CD14-positive monocyte (primary cell): ENCODE measurements at regions not wholly inside any gene's neighbourhood (a gene's known extent, or its start where the extent isn't known, plus 50 kb on each side); places are given as distances from the start of the nearest gene placed in this dataset.

Experiments
- DNase-seq, 3 donors: peaks; one replicate each; pipeline ENCODE4 v3.0.0-alpha.2; 2011 to 2022
- H2AFZ ChIP-seq: 2 replicates; pipeline ENCODE4 v1.6.0; 2012; ENCODE audit warnings: mild to moderate bottlenecking, low read depth, low read length, inconsistent platforms; ENCODE audit not compliant: insufficient read depth, poor library complexity, severe bottlenecking
- H3K27ac ChIP-seq, 2 donors: 1 replicate in 1 of 2; 2 replicates in 1 of 2; pipeline ENCODE4 v1.5.1; 2012 to 2013; ENCODE audit warnings: low read length in 2 of 2, control low read depth in 1 of 2, inconsistent platforms in 1 of 2, low read depth in 1 of 2, mild to moderate bottlenecking in 1 of 2
- H3K27me3 ChIP-seq, 2 donors: one replicate each; pipeline versions ENCODE4 v1.6.0 to v1.6.1; 2011 to 2013; ENCODE audit warnings: low read length in 2 of 2; ENCODE audit not compliant: control insufficient read depth in 2 of 2, insufficient read depth in 2 of 2
- H3K36me3 ChIP-seq, 2 donors: replicated peaks in 1 of 2; 1 replicate in 1 of 2; 2 replicates in 1 of 2; pipeline versions ENCODE4 v1.5.1 to v1.6.1; 2012 to 2013; ENCODE audit warnings: low read length in 2 of 2, control low read depth in 1 of 2, inconsistent platforms in 1 of 2, mild to moderate bottlenecking in 1 of 2; ENCODE audit not compliant: insufficient read depth in 2 of 2, control insufficient read depth in 1 of 2
- H3K4me1 ChIP-seq, 2 donors: 1 replicate in 1 of 2; 2 replicates in 1 of 2; pipeline versions ENCODE4 v1.5.1 to v1.6.1; 2012 to 2013; ENCODE audit warnings: low read length in 2 of 2, control low read depth in 1 of 2, inconsistent platforms in 1 of 2, mild to moderate bottlenecking in 1 of 2, moderate library complexity in 1 of 2; ENCODE audit not compliant: insufficient read depth in 2 of 2, control insufficient read depth in 1 of 2
- H3K4me2 ChIP-seq: replicated peaks from 2 replicates; pipeline ENCODE3; 2012; ENCODE audit warnings: low read length, moderate library complexity, mild to moderate bottlenecking; ENCODE audit not compliant: poor library complexity, severe bottlenecking; ENCODE audit errors: extremely low read depth
- H3K4me3 ChIP-seq, 3 experiments: fragments of 200-600 bp in 1 of 3; sonication (generic) in 1 of 3; replicated peaks in 1 of 3; 1 replicate in 2 of 3; 2 replicates in 1 of 3; pipeline ENCODE4 v1.5.1; 2011 to 2013; ENCODE audit warnings: low read length in 3 of 3, mild to moderate bottlenecking in 3 of 3, control low read depth in 2 of 3, low read depth in 2 of 3, inconsistent platforms in 1 of 3, moderate library complexity in 1 of 3
- H3K79me2 ChIP-seq: 2 replicates; pipeline ENCODE4 v1.6.0; 2012; ENCODE audit warnings: mild to moderate bottlenecking, control low read depth, inconsistent platforms, low read length, moderate library complexity; ENCODE audit not compliant: insufficient read depth
- H3K9ac ChIP-seq: 2 replicates; pipeline ENCODE4 v1.6.0; 2017; ENCODE audit warnings: low read length, mild to moderate bottlenecking; ENCODE audit not compliant: insufficient read depth, poor library complexity, severe bottlenecking
- H3K9me3 ChIP-seq, 2 donors: replicated peaks in 1 of 2; 1 replicate in 1 of 2; 2 replicates in 1 of 2; pipeline versions ENCODE4 v1.5.1 to v1.6.1; 2012 to 2013; ENCODE audit warnings: low read length in 2 of 2, control low read depth in 1 of 2; ENCODE audit not compliant: control insufficient read depth in 1 of 2, insufficient read depth in 1 of 2
- H4K20me1 ChIP-seq: 2 replicates; pipeline ENCODE4 v1.6.0; 2012; ENCODE audit warnings: mild to moderate bottlenecking, low read length, control low read depth, moderate library complexity; ENCODE audit not compliant: insufficient read depth
- H3K27ac Mint-ChIP-seq, 7 donors: one replicate each; pipeline ENCODE4 v1.8.0; 2020; ENCODE audit warnings: mild to moderate bottlenecking in 7 of 7, mixed read lengths in 7 of 7, moderate library complexity in 6 of 7, inconsistent platforms in 2 of 7
- H3K27me3 Mint-ChIP-seq, 3 donors: one replicate each; pipeline ENCODE4 v1.8.0; 2021 to 2022; ENCODE audit warnings: low read depth in 3 of 3, mild to moderate bottlenecking in 3 of 3, mixed read lengths in 3 of 3, moderate library complexity in 3 of 3, inconsistent platforms in 1 of 3
- H3K36me3 Mint-ChIP-seq, 2 donors: one replicate each; pipeline ENCODE4 v1.8.0; 2020; ENCODE audit warnings: mixed read lengths in 2 of 2, inconsistent platforms in 1 of 2, mild to moderate bottlenecking in 1 of 2
- H3K4me1 Mint-ChIP-seq: one replicate; pipeline ENCODE4 v1.8.0; 2020; ENCODE audit warnings: mild to moderate bottlenecking, mixed read lengths
- H3K4me3 Mint-ChIP-seq, 2 donors: one replicate each; pipeline ENCODE4 v1.8.0; 2020; ENCODE audit warnings: mild to moderate bottlenecking in 2 of 2, mixed read lengths in 2 of 2, moderate library complexity in 1 of 2
- H3K9me3 Mint-ChIP-seq, 7 donors: one replicate each; pipeline ENCODE4 v1.8.0; 2020 to 2022; ENCODE audit warnings: mixed read lengths in 7 of 7, mild to moderate bottlenecking in 6 of 7, moderate library complexity in 6 of 7, inconsistent platforms in 2 of 7
- WGBS: methylation state at CpG from one replicate; pipeline ENCODE4 v1.1.5; 2013; ENCODE audit warnings: missing lambda C conversion rate; ENCODE audit not compliant: insufficient coverage; 5-methylcytosine and 5-hydroxymethylcytosine counted together
- intact Hi-C, 2 donors: fragments of 100-400 bp; cut with micrococcal nuclease; formaldehyde crosslinking; loops; one replicate each; pipeline versions ENCODE4 v1.15.0 to v1.15.1; 2023
- TF ChIP-seq, protein P1 (sequence below): fragments of 200-600 bp; IDR thresholded peaks from one replicate; pipeline ENCODE4 v1.8.0; 2022; ENCODE audit warnings: antibody characterized with exemption, mild to moderate bottlenecking

DNA sequence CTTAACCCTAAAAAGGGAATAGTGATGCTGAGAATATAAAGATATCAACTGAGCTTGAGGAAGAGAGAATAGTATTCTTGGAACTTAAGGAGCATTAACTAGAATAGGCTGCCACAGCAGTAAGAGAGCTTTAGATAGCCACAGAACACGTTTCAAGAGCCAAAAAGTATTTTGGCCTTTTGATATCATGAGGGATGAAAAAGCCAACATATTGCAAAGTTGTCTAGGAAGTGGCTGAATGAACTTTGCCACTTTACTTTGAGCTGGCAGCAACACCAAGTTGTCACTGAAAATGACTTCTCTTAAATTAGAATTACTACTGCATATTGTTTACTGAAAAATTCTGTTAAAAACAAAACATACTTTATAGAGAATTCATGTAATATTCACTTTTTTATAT is 1476.2 kb downstream of the MRPL39 start:
- H3K36me3 Mint-ChIP-seq = no peaks in the 10 kb centered on the region
- Histone ChIP-seq H2AFZ (no peak overlapping the region), H3K79me2 (no peaks in the 10 kb centered on the region), H3K27ac (no peak overlapping the region), H3K9ac (no peak overlapping the region), H3K9me3 (no peaks in the 10 kb centered on the region), H3K27me3 (no peaks in the 10 kb centered on the region), H4K20me1 (no peaks in the 10 kb centered on the region), H3K4me3 (no peak overlapping the region), H3K36me3 (no peaks in the 10 kb centered on the region), H3K4me2 (no peak overlapping the region), H3K4me1 (no peaks in the 10 kb centered on the region)
- peaks cover 0 to 2% (median 0%) of the 10 kb centered on the region in 3 donors for H3K27me3 Mint-ChIP-seq
- TF ChIP-seq, protein P1, sequence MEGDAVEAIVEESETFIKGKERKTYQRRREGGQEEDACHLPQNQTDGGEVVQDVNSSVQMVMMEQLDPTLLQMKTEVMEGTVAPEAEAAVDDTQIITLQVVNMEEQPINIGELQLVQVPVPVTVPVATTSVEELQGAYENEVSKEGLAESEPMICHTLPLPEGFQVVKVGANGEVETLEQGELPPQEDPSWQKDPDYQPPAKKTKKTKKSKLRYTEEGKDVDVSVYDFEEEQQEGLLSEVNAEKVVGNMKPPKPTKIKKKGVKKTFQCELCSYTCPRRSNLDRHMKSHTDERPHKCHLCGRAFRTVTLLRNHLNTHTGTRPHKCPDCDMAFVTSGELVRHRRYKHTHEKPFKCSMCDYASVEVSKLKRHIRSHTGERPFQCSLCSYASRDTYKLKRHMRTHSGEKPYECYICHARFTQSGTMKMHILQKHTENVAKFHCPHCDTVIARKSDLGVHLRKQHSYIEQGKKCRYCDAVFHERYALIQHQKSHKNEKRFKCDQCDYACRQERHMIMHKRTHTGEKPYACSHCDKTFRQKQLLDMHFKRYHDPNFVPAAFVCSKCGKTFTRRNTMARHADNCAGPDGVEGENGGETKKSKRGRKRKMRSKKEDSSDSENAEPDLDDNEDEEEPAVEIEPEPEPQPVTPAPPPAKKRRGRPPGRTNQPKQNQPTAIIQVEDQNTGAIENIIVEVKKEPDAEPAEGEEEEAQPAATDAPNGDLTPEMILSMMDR = no peak
- H3K27ac Mint-ChIP-seq = no peak overlapping the region
- peaks cover 0 to 4% (median 0%) of the 10 kb centered on the region in 7 donors for H3K9me3 Mint-ChIP-seq
- no peaks in the 10 kb centered on the region for H3K4me1 Mint-ChIP-seq
- intact Hi-C loops = no loop called here
- DNase-seq = no peak
- 80% methylated on average over 1 of the region's 1 CpG for WGBS
- no peak overlapping the region for H3K4me3 Mint-ChIP-seq

DNA sequence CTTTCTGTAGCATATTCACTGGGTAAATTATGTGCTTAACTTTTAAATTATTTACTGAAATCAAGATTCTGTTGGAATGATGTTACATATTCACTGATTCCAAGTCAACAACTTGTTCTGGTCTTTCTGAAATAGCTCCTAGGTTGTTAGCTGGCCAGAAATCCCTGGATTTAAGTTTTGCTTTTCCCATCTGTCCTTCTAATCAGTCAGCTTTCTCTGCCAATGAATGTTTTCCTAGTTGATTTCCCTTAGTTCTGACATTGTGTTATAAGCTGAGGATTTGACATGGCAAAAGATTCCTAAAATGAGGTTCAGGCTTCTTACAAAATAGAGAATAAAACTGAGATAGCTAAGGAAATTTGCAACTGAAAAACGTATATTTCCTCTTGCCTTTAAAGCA is 1479.6 kb downstream of the MRPL39 start:
- intact Hi-C loops = no loop called here
- no peaks in the 10 kb centered on the region for H3K36me3 ChIP-seq
- Mint-ChIP-seq H3K4me1 (no peaks in the 10 kb centered on the region), H3K27me3 (peaks cover 0 to 2% (median 0%) of the 10 kb centered on the region in 3 donors), H3K4me3 (no peak overlapping the region), H3K9me3 (peaks cover 0 to 7% (median 0%) of the 10 kb centered on the region in 7 donors), H3K27ac (no peak overlapping the region), H3K36me3 (no peaks in the 10 kb centered on the region)
- no peak overlapping the region for H3K4me2 ChIP-seq
- no peak overlapping the region for H3K9ac ChIP-seq
- H2AFZ ChIP-seq = no peak overlapping the region
- no CpG with 5 or more reads among the region's 1 CpG for WGBS
- no peaks in the 10 kb centered on the region for H3K9me3 ChIP-seq
- H3K4me3 ChIP-seq = no peak overlapping the region
- H3K27ac ChIP-seq = no peak overlapping the region
- H4K20me1 ChIP-seq = no peaks in the 10 kb centered on the region
- H3K27me3 ChIP-seq = no peaks in the 10 kb centered on the region
- TF ChIP-seq, protein P1 = no peak
- no peaks in the 10 kb centered on the region for H3K4me1 ChIP-seq
- H3K79me2 ChIP-seq = no peaks in the 10 kb centered on the region
- no peak for DNase-seq
